ENCODE measurements at regions not wholly inside any gene's neighbourhood (a gene's known extent, or its start where the extent isn't known, plus 50 kb on each side); places are given as distances from the start of the nearest gene placed in this dataset.

GRCh38 chr2:146992466-146992865 is 852.4 kb upstream of the ACVR2A start:
- Histone ChIP-seq H3K4me3 (ENCODE audit: insufficient read depth, low read depth, low read length) (no peak overlapping the region), H4K20me1 (ENCODE audit: insufficient read depth, low read length) (no peaks in the 10 kb centered on the region), H2AFZ (ENCODE audit: low read depth, low read length) (no peak overlapping the region), H3K9ac (ENCODE audit: low read length) (no peak overlapping the region), H3K4me2 (ENCODE audit: low read length) (no peak overlapping the region), H3K79me2 (ENCODE audit: insufficient read depth, low read length) (no peaks in the 10 kb centered on the region), H3K27ac (ENCODE audit: low read depth, low read length) (no peak overlapping the region), H3K27me3 (ENCODE audit: insufficient read depth, low read length) (no peaks in the 10 kb centered on the region), H3K36me3 (ENCODE audit: insufficient read depth, low read length) (no peaks in the 10 kb centered on the region), H3K9me3 (ENCODE audit: insufficient read depth, low read depth, low read length) (no peaks in the 10 kb centered on the region), H3K4me1 (ENCODE audit: insufficient read depth, low read length) (peaks cover 3% of the 10 kb centered on the region)
- Mint-ChIP-seq H3K9me3 (ENCODE audit: unreplicated experiment) (no peaks in the 10 kb centered on the region), H3K36me3 (ENCODE audit: low read depth, unreplicated experiment) (no peaks in the 10 kb centered on the region), H3K4me1 (ENCODE audit: low read depth, unreplicated experiment) (no peaks in the 10 kb centered on the region), H3K27ac (ENCODE audit: unreplicated experiment) (no peak overlapping the region), H3K4me3 (ENCODE audit: unreplicated experiment) (no peak overlapping the region), H3K27me3 (ENCODE audit: low read depth, unreplicated experiment) (no peaks in the 10 kb centered on the region)
- TF ChIP-seq CTCF (IDR thresholded peaks at IDR 0.05; ENCODE audit: insufficient read depth, low read depth, low read length) (no peak), EZH2 (IDR thresholded peaks at IDR 0.05; ENCODE audit: insufficient read depth, low read length) (no peak)
- no peak for FAIRE-seq
- no peak for DNase-seq (ENCODE audit: low read depth)

GRCh38 chr2:146992057-146992456 is 852.8 kb upstream of the ACVR2A start:
- peaks cover 3% of the 10 kb centered on the region for H3K4me1 ChIP-seq (ENCODE audit: insufficient read depth, low read length)
- H4K20me1 ChIP-seq (ENCODE audit: insufficient read depth, low read length), result no peaks in the 10 kb centered on the region
- H3K36me3 Mint-ChIP-seq (ENCODE audit: low read depth, unreplicated experiment), result no peaks in the 10 kb centered on the region
- H3K27me3 ChIP-seq (ENCODE audit: insufficient read depth, low read length), result no peaks in the 10 kb centered on the region
- H3K27me3 Mint-ChIP-seq (ENCODE audit: low read depth, unreplicated experiment), result no peaks in the 10 kb centered on the region
- H3K9me3 Mint-ChIP-seq (ENCODE audit: unreplicated experiment), result no peaks in the 10 kb centered on the region
- no peak for FAIRE-seq
- no peaks in the 10 kb centered on the region for H3K36me3 ChIP-seq (ENCODE audit: insufficient read depth, low read length)
- no peak overlapping the region for H3K27ac Mint-ChIP-seq (ENCODE audit: unreplicated experiment)
- no peaks in the 10 kb centered on the region for H3K9me3 ChIP-seq (ENCODE audit: insufficient read depth, low read depth, low read length)
- H3K9ac ChIP-seq (ENCODE audit: low read length), result no peak overlapping the region
- no peak overlapping the region for H3K4me3 Mint-ChIP-seq (ENCODE audit: unreplicated experiment)
- peak; percentile 43 for DNase-seq (ENCODE audit: low read depth)
- H3K79me2 ChIP-seq (ENCODE audit: insufficient read depth, low read length), result no peaks in the 10 kb centered on the region
- no peak overlapping the region for H2AFZ ChIP-seq (ENCODE audit: low read depth, low read length)
- no peaks in the 10 kb centered on the region for H3K4me1 Mint-ChIP-seq (ENCODE audit: low read depth, unreplicated experiment)
- no peak overlapping the region for H3K27ac ChIP-seq (ENCODE audit: low read depth, low read length)
- TF ChIP-seq EZH2 (IDR thresholded peaks at IDR 0.05; ENCODE audit: insufficient read depth, low read length) (no peak), CTCF (IDR thresholded peaks at IDR 0.05; ENCODE audit: insufficient read depth, low read depth, low read length) (no peak)
- H3K4me3 ChIP-seq (ENCODE audit: insufficient read depth, low read depth, low read length), result no peak overlapping the region
- H3K4me2 ChIP-seq (ENCODE audit: low read length), result no peak overlapping the region

- Mint-ChIP-seq H3K9me3 (ENCODE audit: unreplicated experiment) (no peaks in the 10 kb centered on the region), H3K27me3 (ENCODE audit: low read depth, unreplicated experiment) (no peaks in the 10 kb centered on the region), H3K4me3 (ENCODE audit: unreplicated experiment) (no peak overlapping the region), H3K4me1 (ENCODE audit: low read depth, unreplicated experiment) (no peaks in the 10 kb centered on the region), H3K36me3 (ENCODE audit: low read depth, unreplicated experiment) (no peaks in the 10 kb centered on the region), H3K27ac (ENCODE audit: unreplicated experiment) (no peak overlapping the region)
- Histone ChIP-seq H3K9ac (ENCODE audit: low read length) (no peak overlapping the region), H3K27ac (ENCODE audit: low read depth, low read length) (no peak overlapping the region), H3K27me3 (ENCODE audit: insufficient read depth, low read length) (no peaks in the 10 kb centered on the region), H3K4me1 (ENCODE audit: insufficient read depth, low read length) (peaks cover 9% of the 10 kb centered on the region), H3K4me3 (ENCODE audit: insufficient read depth, low read depth, low read length) (no peak overlapping the region), H3K79me2 (ENCODE audit: insufficient read depth, low read length) (no peaks in the 10 kb centered on the region), H3K36me3 (ENCODE audit: insufficient read depth, low read length) (no peaks in the 10 kb centered on the region), H3K4me2 (ENCODE audit: low read length) (peak overlapping the region; percentile 12), H2AFZ (ENCODE audit: low read depth, low read length) (no peak overlapping the region), H3K9me3 (ENCODE audit: insufficient read depth, low read depth, low read length) (no peaks in the 10 kb centered on the region), H4K20me1 (ENCODE audit: insufficient read depth, low read length) (no peaks in the 10 kb centered on the region)
- TF ChIP-seq EZH2 (IDR thresholded peaks at IDR 0.05; ENCODE audit: insufficient read depth, low read length), result no peak
- TF ChIP-seq CTCF (IDR thresholded peaks at IDR 0.05; ENCODE audit: insufficient read depth, low read depth, low read length), result no peak
- FAIRE-seq (no peak), DNase-seq (ENCODE audit: low read depth) (peak; percentile 61)
These were observed 854.3 kb upstream of the ACVR2A start for GRCh38 chr2:146990311-146991054.

Measured in astrocyte (in vitro differentiated cells and primary cell).